Progenitor cell of endocrine pancreas (in vitro differentiated cells): ENCODE measurements at regions not wholly inside any gene's neighbourhood (a gene's known extent, or its start where the extent isn't known, plus 50 kb on each side); places are given as distances from the start of the nearest gene placed in this dataset.
A peak's percentile ranks its signal among the peaks of the same experiment; 100 is the strongest.

Experiments used
- DNase-seq: peaks from one replicate; pipeline ENCODE4 v3.0.0; 2021; ENCODE audit warnings: low spot score; ENCODE audit not compliant: unreplicated experiment
- H3K27ac Mint-ChIP-seq: 2 replicates; pipeline ENCODE4 v1.8.0; 2021; ENCODE audit warnings: mild to moderate bottlenecking, moderate library complexity, mixed read lengths
- H3K27me3 Mint-ChIP-seq: 2 replicates; pipeline ENCODE4 v1.8.0; 2021; ENCODE audit warnings: mixed read lengths
- H3K36me3 Mint-ChIP-seq: 2 replicates; pipeline ENCODE4 v1.8.0; 2022; ENCODE audit warnings: mixed read lengths; ENCODE audit not compliant: insufficient read depth
- H3K4me1 Mint-ChIP-seq: 2 replicates; pipeline ENCODE4 v1.8.0; 2021; ENCODE audit warnings: low read depth, mixed read lengths
- H3K4me3 Mint-ChIP-seq: 2 replicates; pipeline ENCODE4 v1.8.0; 2021; ENCODE audit warnings: low read depth, mild to moderate bottlenecking, moderate library complexity, mixed read lengths
- H3K9me3 Mint-ChIP-seq: 2 replicates; pipeline ENCODE4 v1.8.0; 2021; ENCODE audit warnings: low read depth, mixed read lengths
- TF ChIP-seq, protein P1 (sequence below): fragments of 200-600 bp; sonication (generic); IDR thresholded peaks from one replicate; pipeline ENCODE4 v1.5.0; 2021; ENCODE audit warnings: antibody characterized with exemption, mild to moderate bottlenecking; ENCODE audit not compliant: unreplicated experiment

DNA sequence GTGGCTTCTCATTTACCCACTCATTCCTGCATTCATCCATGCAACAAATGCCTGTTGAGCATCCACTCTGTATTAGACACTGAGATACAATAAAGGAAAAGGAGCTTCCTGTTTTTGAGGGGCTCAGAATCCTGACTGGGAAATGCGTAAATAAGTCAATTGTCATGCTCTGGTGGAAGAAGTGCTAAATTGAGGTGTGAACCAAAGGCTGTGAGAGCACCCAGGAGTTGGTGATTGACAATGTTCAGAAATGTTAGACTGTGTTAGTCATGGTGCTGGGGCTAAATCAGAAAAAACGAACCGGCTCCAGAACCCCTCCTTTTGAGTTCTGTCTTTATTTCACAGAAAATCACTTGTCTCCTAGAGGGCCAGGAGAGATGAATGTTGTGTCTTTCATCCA is 558.6 kb upstream of the SGCD start:
- peaks cover 4% of the 10 kb centered on the region for H3K27me3 Mint-ChIP-seq
- H3K4me3 Mint-ChIP-seq: no peak overlapping the region
- DNase-seq: no peak
- H3K9me3 Mint-ChIP-seq: peaks cover under 1% of the 10 kb centered on the region
- TF ChIP-seq, protein P1, sequence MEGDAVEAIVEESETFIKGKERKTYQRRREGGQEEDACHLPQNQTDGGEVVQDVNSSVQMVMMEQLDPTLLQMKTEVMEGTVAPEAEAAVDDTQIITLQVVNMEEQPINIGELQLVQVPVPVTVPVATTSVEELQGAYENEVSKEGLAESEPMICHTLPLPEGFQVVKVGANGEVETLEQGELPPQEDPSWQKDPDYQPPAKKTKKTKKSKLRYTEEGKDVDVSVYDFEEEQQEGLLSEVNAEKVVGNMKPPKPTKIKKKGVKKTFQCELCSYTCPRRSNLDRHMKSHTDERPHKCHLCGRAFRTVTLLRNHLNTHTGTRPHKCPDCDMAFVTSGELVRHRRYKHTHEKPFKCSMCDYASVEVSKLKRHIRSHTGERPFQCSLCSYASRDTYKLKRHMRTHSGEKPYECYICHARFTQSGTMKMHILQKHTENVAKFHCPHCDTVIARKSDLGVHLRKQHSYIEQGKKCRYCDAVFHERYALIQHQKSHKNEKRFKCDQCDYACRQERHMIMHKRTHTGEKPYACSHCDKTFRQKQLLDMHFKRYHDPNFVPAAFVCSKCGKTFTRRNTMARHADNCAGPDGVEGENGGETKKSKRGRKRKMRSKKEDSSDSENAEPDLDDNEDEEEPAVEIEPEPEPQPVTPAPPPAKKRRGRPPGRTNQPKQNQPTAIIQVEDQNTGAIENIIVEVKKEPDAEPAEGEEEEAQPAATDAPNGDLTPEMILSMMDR: no peak
- H3K36me3 Mint-ChIP-seq: no peaks in the 10 kb centered on the region
- no peaks in the 10 kb centered on the region for H3K4me1 Mint-ChIP-seq
- no peak overlapping the region for H3K27ac Mint-ChIP-seq

DNA sequence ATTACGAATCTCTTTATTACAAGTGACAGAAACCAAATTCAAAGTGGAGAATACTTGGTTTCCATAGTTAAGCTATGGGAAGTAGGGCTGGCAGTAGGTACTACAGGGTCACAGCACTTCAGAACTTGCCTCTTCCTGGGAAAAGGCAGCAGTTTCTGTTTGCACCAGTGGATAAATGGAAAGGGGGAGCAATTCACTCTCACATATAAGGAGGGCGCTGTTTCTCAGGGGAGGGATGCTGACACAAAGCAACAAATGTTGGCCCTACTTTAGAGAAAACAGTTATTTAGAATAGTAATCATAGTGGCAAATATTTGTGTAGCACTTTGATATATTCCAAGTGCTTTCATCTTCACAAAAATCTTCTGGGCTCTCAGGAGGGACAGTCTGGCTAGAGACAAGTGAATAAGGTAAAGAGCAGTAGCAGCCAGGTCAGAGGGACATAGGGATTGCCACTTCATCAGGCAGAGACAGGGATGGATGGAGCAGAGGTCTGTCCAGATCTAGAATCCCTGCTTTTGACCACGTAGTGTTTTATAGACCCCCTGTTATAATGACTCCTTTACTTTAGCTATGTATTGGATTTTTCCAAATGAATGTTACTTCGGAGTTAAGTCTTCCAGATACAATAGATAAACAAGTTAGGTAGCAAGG is 554.8 kb upstream of the SGCD start:
- H3K9me3 Mint-ChIP-seq: peaks cover 4% of the 10 kb centered on the region
- H3K4me3 Mint-ChIP-seq: no peak overlapping the region
- no peaks in the 10 kb centered on the region for H3K36me3 Mint-ChIP-seq
- TF ChIP-seq, protein P1: peak; percentile 9
- H3K27me3 Mint-ChIP-seq: peaks cover 8% of the 10 kb centered on the region
- no peak for DNase-seq
- H3K27ac Mint-ChIP-seq: no peak overlapping the region
- H3K4me1 Mint-ChIP-seq: no peaks in the 10 kb centered on the region

DNA sequence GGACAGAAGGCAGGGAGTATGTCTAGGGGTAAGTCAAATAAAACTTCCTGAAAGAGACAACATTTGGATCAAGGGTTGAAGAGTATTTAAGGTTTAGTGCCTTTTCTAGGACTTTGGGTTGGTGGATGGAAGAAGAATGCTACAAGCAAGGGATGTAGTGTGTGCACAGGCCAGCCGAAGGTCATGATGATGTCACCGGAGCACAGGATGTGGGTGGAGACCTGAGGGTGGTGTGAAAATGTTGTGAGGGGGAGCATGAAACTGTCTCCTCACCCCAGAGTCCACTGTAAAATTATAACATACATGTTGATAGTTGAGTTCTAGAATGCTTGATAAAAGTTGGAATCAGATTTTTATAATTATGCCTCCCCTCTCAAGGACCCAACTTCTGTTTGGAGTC is 553.3 kb upstream of the SGCD start:
- no peaks in the 10 kb centered on the region for H3K4me1 Mint-ChIP-seq

DNA sequence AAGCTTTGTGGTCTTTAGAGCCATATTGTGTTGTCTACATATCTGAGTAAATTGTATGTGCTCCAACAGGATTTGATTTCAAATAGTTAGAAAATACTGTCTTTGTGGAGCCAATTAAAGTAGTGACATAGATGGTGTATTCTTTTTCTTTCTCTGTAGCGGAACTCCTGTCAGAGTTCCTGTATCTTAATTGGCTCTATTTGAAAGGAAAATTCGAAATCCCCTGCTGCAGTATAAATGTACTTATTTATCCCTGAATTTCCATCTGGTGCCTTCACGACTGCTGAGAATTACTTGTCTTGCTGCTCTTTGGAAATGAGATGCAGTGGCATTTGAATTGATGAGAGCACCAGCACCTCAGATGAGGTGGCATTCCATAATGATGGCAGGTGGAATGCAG is 546.7 kb upstream of the SGCD start:
- DNase-seq: no peak
- no peaks in the 10 kb centered on the region for H3K9me3 Mint-ChIP-seq
- H3K4me1 Mint-ChIP-seq: no peaks in the 10 kb centered on the region
- peaks cover 4% of the 10 kb centered on the region for H3K27me3 Mint-ChIP-seq
- H3K27ac Mint-ChIP-seq: no peak overlapping the region
- TF ChIP-seq, protein P1: no peak
- H3K36me3 Mint-ChIP-seq: no peaks in the 10 kb centered on the region
- H3K4me3 Mint-ChIP-seq: no peak overlapping the region

More for the DNA sequence above, 553.3 kb upstream of the SGCD start:
- no peaks in the 10 kb centered on the region for H3K36me3 Mint-ChIP-seq
- H3K9me3 Mint-ChIP-seq: peaks cover 4% of the 10 kb centered on the region
- H3K27ac Mint-ChIP-seq: no peak overlapping the region
- TF ChIP-seq, protein P1: no peak
- DNase-seq: no peak
- peaks cover 6% of the 10 kb centered on the region for H3K27me3 Mint-ChIP-seq
- H3K4me3 Mint-ChIP-seq: no peak overlapping the region

DNA sequence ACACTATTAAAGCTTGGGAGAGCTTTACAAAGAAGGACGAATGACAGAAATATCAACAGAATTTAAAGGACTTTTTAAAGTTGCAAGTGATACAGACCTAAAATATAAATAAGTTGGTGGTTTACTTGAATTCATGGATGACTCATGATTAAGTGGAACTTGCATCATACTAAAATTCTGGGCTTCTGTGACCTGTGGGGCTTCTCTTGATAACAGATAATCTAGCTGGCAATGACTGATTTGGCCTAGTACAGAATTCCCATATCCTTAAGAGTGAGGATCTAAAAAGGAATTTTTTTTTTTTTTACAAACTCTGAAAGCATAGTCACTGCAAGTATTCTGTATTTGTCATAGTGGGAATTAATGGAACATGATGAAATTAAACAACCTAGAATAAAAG is 543.7 kb upstream of the SGCD start:
- H3K9me3 Mint-ChIP-seq: no peaks in the 10 kb centered on the region
- TF ChIP-seq, protein P1: no peak
- no peaks in the 10 kb centered on the region for H3K27me3 Mint-ChIP-seq

More for the DNA sequence above, 543.7 kb upstream of the SGCD start:
- Mint-ChIP-seq H3K4me3 (no peak overlapping the region), H3K36me3 (no peaks in the 10 kb centered on the region), H3K4me1 (no peaks in the 10 kb centered on the region), H3K27ac (no peak overlapping the region)
- no peak for DNase-seq
